ENCODE measurements at regions not wholly inside any gene's neighbourhood (a gene's known extent, or its start where the extent isn't known, plus 50 kb on each side); places are given as distances from the start of the nearest gene placed in this dataset.

DNA sequence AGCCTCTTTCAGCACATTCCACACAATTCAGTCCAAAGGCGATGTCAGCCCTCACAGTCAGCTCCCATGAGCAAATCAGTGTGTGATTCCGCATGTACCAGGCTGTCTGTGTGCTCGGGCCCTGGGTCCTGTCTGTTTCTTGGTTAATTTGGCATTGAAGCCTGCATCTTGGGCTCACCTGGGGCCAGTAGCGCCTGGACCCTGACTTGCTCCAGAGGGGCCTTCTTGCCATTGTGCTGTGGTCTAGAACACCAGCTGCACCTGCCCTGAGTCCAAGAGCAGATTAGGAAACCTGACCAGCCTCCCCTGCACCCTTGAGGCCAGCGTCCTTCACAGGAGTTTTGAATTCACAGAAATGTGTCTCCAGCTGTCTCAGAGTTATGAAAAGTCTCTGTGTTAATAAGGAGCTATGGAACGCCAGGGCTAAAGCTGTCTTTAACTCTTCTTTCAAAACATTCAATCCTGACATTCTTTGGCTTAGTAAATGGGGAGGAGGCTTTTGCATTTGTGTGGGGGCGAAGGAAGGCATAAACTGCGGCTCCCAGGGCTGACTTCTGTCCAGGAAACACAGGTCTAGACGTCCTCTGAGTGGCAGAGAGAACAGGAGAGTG, 102.2 kb downstream of the ARF6 start:
- no peak for DNase-seq
- intact Hi-C loops (cut with DNase I) = no loop called here

- intact Hi-C loops (cut with DNase I) = no loop called here
- no peak for DNase-seq
These were observed 105.1 kb downstream of the ARF6 start for GRCh38 chr14:49997991-49998390.

DNA sequence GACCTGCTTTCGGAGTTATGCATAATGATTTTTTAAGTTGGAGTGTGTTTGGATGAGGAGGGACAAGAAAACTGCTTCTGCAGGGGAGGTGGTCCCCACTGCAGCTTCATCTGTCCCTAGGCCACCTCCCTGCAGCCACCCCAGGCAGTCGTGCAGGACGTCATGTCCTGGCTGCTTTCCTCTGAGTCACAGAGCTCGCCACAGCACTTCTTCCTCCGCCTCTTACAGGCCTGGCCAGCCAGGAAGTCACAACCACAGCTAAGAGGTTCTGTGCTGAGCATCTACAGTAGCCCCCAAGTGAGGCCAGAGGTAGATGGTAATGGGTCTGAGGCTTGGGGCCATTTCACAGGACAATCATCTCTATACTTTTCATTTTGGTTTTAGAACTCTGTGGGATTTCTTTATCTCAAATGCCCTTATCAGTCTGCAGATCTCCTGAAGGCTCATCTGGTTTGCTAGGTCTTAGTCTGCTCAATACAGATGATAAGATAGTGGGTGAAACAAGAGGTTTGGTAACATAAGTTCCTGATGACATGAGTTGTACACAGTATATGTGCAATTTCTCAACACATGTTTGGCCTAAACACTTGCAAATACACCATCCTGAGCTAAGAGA, 106.4 kb downstream of the ARF6 start:
- DNase-seq = peak in 4 of 10 donors; percentile 12 to 87 (median 33)
- intact Hi-C loops (cut with DNase I) = no loop called here

DNA sequence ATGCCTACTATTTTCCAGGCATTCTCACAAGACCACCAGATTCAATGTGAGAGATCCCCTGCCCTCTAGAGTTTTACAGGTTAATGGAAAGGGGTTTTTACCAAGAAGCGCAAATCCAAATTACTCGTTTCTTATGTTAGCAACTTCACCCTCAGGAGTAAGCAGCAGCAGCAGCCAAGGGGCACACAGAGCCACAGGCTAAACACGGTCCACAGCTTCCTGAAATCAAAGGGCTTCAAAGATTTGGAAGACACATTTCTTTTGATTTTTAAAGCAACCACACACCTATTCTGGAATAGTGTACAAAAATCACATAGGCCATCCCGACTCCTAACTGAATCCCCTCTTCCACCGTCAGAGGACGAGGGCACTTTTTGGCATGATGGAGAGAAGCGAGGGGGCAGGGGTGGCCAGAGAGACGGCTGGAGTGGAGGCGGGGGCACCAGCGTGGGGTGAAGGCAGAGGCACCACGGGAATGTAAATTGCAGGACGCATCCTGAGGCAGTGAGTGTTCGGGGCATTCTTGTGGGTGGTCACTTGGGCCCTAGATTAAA, 107.0 kb downstream of the ARF6 start:
- DNase-seq = no peak
- intact Hi-C loops (cut with DNase I) = no loop called here

DNA sequence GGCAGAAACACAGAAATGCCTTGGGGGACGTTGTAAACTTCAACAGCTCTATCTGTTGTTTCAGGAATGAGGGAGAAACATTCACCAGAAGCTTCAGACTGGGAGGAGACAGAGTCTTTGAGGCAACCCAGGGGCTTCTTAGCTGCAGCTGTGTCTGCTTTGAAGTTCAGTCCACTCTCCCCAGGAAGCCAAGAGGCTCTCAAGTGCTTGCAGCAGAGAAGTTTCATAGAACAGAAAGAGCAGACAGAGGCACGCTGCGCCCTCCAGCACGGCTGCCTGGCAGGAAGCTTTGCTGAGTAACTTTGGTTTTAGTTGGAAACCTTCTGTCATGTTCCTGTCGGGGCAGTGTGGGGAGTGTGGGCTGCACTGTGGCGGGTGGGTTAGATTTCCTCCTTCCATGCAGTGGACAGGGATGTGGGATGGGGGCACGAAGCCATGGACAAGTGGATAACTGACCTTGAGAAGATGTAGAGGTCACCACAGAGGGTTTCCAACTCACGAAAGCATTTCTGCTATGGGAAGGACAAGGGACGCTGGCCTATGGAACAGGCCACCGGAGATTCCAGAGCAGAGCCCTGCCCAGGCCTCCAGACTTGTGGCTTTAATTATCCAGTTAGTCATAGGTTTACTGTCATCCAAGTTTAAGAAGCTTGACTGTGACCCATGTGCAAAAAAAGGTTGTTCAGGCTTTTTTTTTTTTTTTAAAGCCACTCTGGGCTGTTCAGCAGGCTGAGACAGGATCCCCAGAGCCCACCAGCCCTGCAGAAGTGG, 107.7 kb downstream of the ARF6 start:
- DNase-seq = no peak
- intact Hi-C loops (cut with DNase I) = no loop called here

DNA sequence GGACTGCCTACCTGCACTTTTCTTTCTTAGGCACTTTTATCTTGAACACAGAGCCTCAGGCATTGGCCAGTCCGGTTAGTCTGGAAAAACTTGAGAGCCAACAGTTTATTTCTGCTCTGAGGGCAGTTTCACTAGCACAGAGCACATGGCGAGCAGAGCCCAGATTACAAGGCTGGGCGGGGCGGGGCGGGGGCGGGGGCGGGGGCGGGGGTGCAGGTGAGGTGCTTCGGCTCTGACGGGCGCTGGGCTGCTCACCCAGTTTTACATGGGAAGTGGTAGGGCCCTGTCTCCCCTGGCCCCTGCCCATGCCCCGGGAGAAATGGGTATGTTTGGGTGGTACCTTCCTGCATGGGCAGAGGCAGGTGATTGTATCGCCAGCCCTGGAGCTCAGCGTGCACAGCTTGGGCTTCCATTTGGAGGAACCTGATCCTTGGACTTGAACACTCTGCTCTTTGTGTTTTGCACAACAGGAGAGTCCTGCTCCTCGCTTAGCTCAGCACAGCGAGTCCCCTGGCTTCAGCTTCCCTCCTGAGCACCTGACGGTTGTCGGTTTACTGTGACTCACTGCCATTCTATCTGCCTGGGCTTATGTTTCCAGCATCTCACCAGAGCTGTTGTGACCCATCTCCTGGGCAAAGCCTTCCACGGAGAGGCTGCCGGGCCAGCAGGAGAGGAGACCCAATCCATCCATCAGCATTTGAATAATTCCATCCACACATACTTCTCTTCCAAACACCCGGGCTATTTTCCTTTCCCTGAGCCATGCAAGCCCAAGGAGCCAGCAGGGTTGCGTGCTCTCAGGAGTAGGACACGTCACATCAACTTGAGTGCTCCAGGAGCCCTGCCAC, 108.5 kb downstream of the ARF6 start:
- intact Hi-C loops (cut with DNase I) = no loop called here
- DNase-seq = no peak

GRCh38 chr14:50001999-50002925, 109.4 kb downstream of the ARF6 start:
- DNase-seq = peak in 1 of 10 donors; percentile 77
- intact Hi-C loops (cut with DNase I) = no loop called here

DNA sequence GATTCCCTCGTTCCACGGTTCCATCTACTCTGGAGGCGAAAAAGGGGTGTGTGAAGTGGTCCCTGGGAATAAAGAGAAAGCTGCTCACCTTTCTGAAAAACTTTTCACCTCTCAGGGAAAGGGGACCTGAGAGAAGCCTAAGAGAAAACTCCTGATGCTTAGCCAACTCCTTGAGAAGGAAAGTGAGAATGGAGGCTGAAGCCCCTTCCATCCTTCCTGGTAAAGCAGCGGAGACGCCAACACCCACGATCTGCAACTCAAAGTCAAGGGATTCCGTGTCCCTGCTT, 110.0 kb downstream of the ARF6 start:
- DNase-seq = no peak
- intact Hi-C loops (cut with DNase I) = no loop called here

DNA sequence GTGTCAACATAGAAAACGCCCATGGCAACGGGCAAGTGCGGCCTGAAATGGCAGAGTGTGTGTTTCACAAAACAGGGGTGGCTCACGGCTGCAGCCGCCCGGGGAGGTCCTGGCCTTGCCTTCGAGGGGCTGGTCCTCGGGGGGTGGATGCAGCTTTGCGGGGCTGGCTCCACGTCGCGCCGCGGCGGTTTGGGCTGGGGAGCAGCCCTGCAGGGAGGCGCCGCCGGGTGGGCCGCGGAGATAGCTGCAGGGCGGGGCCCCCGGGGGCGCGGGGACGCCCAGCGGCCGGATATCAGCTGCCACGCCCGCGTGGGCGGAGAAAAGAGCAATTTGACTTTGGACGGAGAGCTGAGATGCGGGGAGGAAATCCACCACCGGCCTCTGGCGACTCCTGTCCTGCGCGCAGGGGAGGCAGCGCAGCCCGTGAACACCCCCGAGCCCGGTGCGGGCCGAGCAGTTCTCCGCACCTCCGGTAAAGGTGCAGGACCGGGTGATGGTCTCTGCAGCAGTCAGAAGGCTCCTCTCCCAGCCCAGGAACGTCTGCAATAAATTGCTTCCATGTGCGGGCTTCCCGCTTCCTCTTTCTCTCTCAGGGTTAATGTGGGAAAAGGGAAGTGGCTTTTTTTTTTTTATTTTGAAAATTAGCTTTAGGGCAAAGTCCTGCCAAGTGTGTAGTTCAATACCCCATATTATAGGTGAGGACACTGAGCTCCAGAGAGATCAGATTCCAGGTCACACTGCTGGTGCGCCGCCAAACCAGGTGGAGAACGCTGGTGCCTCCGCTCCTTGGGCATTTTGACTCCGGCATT, 110.5 kb downstream of the ARF6 start:
- intact Hi-C loops (cut with DNase I) = no loop called here
- peak in 5 of 10 donors; percentile 22 to 85 (median 29) for DNase-seq

DNA sequence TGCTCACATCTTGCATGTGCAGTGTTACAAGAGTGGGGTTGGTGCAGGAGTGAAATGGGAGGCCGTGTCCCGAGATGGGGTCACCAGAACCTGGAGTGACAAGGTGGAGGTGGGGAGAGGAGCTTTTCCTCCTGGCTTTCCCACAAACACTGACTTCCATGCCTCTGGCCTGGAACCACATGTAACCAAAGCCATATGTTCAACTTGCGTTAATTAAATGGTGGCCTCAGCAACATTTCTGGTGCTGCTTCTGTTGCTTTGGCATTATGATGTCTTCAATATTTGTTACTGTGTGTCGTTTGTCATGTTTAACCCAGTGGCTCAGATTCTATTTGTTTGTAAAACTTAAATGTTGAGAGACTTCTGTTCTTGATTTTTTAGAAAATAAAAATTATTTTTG, 110.2 kb downstream of the VCPKMT start:
- intact Hi-C loops (cut with DNase I) = no loop called here
- no peak for DNase-seq

DNA sequence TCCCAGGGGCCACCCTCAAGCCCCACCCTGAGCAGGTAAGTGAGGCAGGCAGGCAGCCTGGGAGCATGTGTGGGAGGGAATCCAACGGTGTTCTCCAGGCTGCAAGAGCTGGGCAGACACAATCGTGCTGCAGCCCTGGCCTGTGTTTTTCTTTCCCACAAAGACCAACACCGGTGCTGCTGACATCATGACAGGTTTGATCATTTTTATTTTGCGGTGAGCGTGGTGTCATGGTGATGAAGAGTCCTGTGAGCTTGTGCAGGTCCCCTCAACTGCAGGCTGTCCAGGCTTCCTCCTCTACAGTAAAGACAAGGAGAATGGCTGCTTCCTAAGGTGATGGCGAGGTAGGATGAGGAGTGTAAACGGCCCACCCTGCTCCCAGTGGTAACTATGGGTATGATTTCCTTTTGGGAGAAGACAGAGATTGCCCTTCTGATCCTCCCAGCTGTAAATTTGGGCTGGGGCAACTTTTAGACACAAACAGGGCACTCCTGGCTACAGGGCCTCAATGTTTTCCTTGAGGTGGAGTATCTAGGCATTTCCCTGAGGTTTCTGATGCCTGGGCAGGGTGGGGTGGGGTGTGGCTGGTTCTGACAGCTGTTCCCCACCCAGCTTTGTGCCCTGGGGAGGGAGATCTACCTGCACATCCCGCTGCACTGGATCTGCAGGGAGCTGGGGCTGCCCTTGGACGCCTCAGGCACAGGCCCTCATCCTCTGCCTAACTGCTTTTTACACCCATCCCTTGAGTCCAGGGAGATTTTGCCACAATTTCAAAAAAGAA, 109.1 kb downstream of the VCPKMT start:
- intact Hi-C loops (cut with DNase I) = no loop called here
- no peak for DNase-seq

GRCh38 chr14:50008562-50008961, 107.8 kb downstream of the VCPKMT start:
- intact Hi-C loops (cut with DNase I) = no loop called here
- no peak for DNase-seq

DNA sequence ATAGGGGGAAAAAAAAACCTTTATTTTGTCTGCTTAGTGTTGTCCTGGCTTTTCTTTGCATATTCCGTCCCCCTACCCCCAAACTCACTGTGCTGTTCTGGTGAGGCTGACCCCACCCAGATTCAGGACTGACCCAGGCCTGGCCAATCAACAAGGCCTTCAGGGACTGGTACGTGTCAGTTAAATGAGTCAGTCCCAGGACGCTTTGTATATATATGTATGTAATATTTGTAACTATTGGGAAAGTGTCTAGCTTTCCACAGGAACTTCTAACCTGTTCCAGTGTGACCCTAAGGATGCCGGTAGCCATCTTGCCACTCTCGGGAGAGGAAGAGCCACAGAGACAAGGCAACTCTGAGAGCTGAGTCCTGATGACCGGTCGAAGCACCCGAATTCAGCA, 107.4 kb downstream of the VCPKMT start:
- intact Hi-C loops (cut with DNase I) = no loop called here
- DNase-seq = no peak

- intact Hi-C loops (cut with DNase I) = no loop called here
- no peak for DNase-seq
These were observed 105.6 kb downstream of the VCPKMT start for GRCh38 chr14:50010752-50011151.

- intact Hi-C loops (cut with DNase I) = no loop called here
- DNase-seq = no peak
These were observed 105.1 kb downstream of the VCPKMT start for GRCh38 chr14:50011242-50011641.

DNA sequence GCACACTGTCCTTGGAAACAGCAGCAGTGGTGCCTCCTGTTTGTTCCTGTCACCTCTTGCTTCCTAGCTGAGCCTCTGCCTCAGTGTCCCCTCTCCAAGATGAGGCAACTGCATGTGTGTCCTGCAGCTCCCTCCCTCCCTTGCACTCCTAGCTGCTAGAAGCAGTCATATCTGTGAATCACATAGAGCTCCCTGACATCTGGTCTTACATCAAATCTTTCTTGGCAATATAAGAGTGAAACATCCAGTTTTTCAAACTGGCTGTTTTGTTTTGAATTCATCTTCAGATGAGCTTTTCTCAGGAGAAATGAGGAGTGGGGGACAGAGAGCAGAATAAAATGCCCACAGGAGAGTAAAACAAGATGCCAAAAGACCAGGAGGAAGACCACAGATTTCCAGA, 103.7 kb downstream of the VCPKMT start:
- DNase-seq = no peak
- intact Hi-C loops (cut with DNase I) = no loop called here

DNA sequence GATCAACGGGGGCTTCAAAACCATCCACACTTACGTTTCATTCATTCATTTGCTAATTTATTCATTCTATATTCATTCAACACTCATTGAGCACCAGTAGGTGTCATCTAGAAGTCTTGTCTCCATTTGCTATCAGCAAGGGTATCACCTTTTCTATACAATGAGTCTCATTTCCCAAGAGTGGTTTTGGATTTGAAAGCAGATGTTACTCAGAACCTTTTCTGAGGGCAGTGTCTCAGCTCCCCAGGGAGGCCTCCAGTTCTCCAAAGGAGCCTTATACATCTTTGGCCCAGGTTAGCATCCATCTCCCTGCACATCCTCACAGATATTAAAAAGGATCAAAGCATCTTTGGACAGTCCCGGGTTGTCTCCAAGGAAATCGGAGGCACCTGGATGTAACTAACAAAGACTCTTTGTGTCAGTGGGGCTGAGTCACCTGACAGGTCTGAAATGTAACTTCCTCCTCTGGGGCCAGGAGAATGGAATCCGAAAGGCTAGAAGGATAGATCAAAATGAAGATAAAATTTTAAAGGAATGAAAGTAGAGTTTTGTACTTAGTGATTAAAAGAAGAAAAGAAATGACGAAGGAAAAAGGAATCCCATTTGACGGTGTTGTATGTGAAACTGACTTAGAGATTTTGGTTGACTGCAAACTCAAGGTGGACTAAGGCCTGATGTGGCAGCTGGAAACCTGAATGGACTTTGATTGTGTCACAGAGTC, 103.0 kb downstream of the VCPKMT start:
- intact Hi-C loops (cut with DNase I) = no loop called here

GRCh38 chr14:50013934-50014333, 102.4 kb downstream of the VCPKMT start:
- no peak for DNase-seq
- intact Hi-C loops (cut with DNase I) = no loop called here

More for the DNA sequence above, 103.0 kb downstream of the VCPKMT start:
- DNase-seq = no peak
